GM12878 (cell line): ENCODE measurements at regions not wholly inside any gene's neighbourhood (a gene's known extent, or its start where the extent isn't known, plus 50 kb on each side); places are given as distances from the start of the nearest gene placed in this dataset.

Experiments used
- ATAC-seq: fragments of 200-7000 bp; cut with Tn5 transposase; 3 replicates; pipeline ENCODE4 v1.9.1; 2020; ENCODE audit warnings: mild to moderate bottlenecking, moderate library complexity
- BruUV-seq: library from RNA; stranded (reverse); fragments of 400-500 nt; replicated peaks from 2 replicates; lab custom pipeline; 2021; lab: Mats Ljungman, UMichigan
- CTCF ChIA-PET: fragments of 300-600 bp; sonication (Branson Sonifier 250); formaldehyde crosslinking; extraction: SDS; loops from one replicate; lab custom pipeline; 2021; ENCODE audit warnings: inconsistent platforms; lab: Yijun Ruan, JAX
- POLR2A ChIA-PET: fragments of 350-600 bp; formaldehyde crosslinking; extraction: SDS; loops from one replicate; lab custom pipeline; 2021; ENCODE audit warnings: inconsistent platforms; lab: Charles Lee
- RAD21 ChIA-PET: fragments of 300-600 bp; sonication (Branson Sonifier 250); formaldehyde crosslinking; loops from one replicate; lab custom pipeline; 2023; ENCODE audit warnings: antibody characterized with exemption; ENCODE audit not compliant: unreplicated experiment; lab: Charles Lee
- SMC1A ChIA-PET: fragments of 300-600 bp; sonication (Branson Sonifier 250); formaldehyde crosslinking; loops from one replicate; lab custom pipeline; 2023; ENCODE audit not compliant: unreplicated experiment, uncharacterized antibody; lab: Charles Lee
- DNase-seq: peaks from one replicate; pipeline ENCODE4 v3.0.0-alpha.2; 2011; ENCODE audit warnings: low read depth, low spot score
- FAIRE-seq: peaks from 3 replicates; lab custom pipeline; 2011; peaks lifted over from hg19 to GRCh38; lab: Jason Lieb, UNC
- H2AFZ ChIP-seq: 2 replicates; pipeline ENCODE4 v1.6.0; 2011; ENCODE audit warnings: low read depth, low read length, control low read depth; ENCODE audit not compliant: control insufficient read depth
- H3K27ac ChIP-seq: 2 replicates; pipeline ENCODE4 v1.5.1; 2011; ENCODE audit warnings: control low read depth; ENCODE audit not compliant: control insufficient read depth, insufficient read depth
- H3K27me3 ChIP-seq, 2 experiments: replicated peaks in 1 of 2; 2 replicates each; pipeline versions ENCODE4 v1.6.0 to v1.6.1; 2011; ENCODE audit warnings: low read length in 1 of 2; ENCODE audit not compliant: control insufficient read depth in 2 of 2, insufficient read depth in 2 of 2
- H3K36me3 ChIP-seq, 2 experiments: 2 replicates each; pipeline ENCODE4 v1.5.1; 2011; ENCODE audit warnings: low read length in 1 of 2; ENCODE audit not compliant: control insufficient read depth in 2 of 2, insufficient read depth in 2 of 2
- H3K4me1 ChIP-seq: 2 replicates; pipeline ENCODE4 v1.6.1; 2011; ENCODE audit warnings: mild to moderate bottlenecking, low read length, moderate library complexity, mixed read lengths; ENCODE audit not compliant: control insufficient read depth, insufficient read depth
- H3K4me2 ChIP-seq: 2 replicates; pipeline ENCODE4 v1.6.0; 2011; ENCODE audit warnings: control low read depth; ENCODE audit not compliant: control insufficient read depth, insufficient read depth
- H3K4me3 ChIP-seq: fragments of 200-600 bp; sonication (generic); 2 replicates; pipeline ENCODE4 v1.5.1; 2016
- H3K79me2 ChIP-seq: 2 replicates; pipeline ENCODE4 v1.6.0; 2011; ENCODE audit warnings: low read length; ENCODE audit not compliant: control insufficient read depth, insufficient read depth
- H3K9ac ChIP-seq: 2 replicates; pipeline ENCODE4 v1.8.0; 2011; ENCODE audit warnings: low read length, control low read depth, mixed read lengths; ENCODE audit not compliant: control insufficient read depth, insufficient read depth
- H3K9me3 ChIP-seq: replicated peaks from 3 replicates; pipeline ENCODE4 v1.5.1; 2011; ENCODE audit warnings: mild to moderate bottlenecking, low read length; ENCODE audit not compliant: control insufficient read depth, insufficient read depth
- H4K20me1 ChIP-seq: 2 replicates; pipeline ENCODE4 v1.6.0; 2011; ENCODE audit not compliant: control insufficient read depth, insufficient read depth
- BCL11A ChIP-seq: IDR thresholded peaks from 2 replicates; pipeline ENCODE4 v1.6.1; 2011; ENCODE audit warnings: low read depth, low read length
- BRCA1 ChIP-seq: IDR thresholded peaks from 2 replicates; pipeline ENCODE4 v1.6.1; 2011; ENCODE audit warnings: low read depth, low read length, improper control_type of control experiment
- CREM ChIP-seq: IDR thresholded peaks from 2 replicates; pipeline ENCODE4 v1.6.1; 2014; ENCODE audit warnings: antibody characterized with exemption, low read depth
- GATAD2B ChIP-seq: fragments of 450-650 bp; conservative IDR thresholded peaks from 2 replicates; pipeline ENCODE4 v1.6.1; 2017; ENCODE audit warnings: low read depth, mild to moderate bottlenecking, moderate library complexity
- JUND ChIP-seq: IDR thresholded peaks from 2 replicates; pipeline ENCODE4 v1.6.1; 2012; ENCODE audit warnings: low read depth, mild to moderate bottlenecking, low read length, improper control_type of control experiment, moderate library complexity
- ZBTB4 ChIP-seq: fragments of 450-650 bp; formaldehyde crosslinking; IDR thresholded peaks from 2 replicates; pipeline ENCODE4 v1.4.0; 2022; ENCODE audit warnings: mild to moderate bottlenecking, moderate library complexity
- WGBS: methylation state at CpG from one replicate; pipeline ENCODE4 v1.1.6; 2016; ENCODE audit warnings: low lambda C conversion rate; ENCODE audit not compliant: insufficient replicate concordance, insufficient coverage; ENCODE audit errors: missing lambda C conversion rate; 5-methylcytosine and 5-hydroxymethylcytosine counted together
- in situ Hi-C: fragments of 300-500 bp; cut with MboI; formaldehyde crosslinking; loops from 9 replicates; pipeline ENCODE4 v1.14.3; 2018; ENCODE audit warnings: mixed read lengths
- intact Hi-C: fragments of 100-400 bp; cut with micrococcal nuclease; formaldehyde crosslinking; loops from one replicate; pipeline ENCODE4 v1.14.2; 2022; ENCODE audit not compliant: unreplicated experiment
- TF ChIP-seq, protein P1 (sequence below): fragments of 450-650 bp; IDR thresholded peaks from 2 replicates; pipeline ENCODE4 v1.6.1; 2018; ENCODE audit warnings: mild to moderate bottlenecking, low read depth, moderate library complexity; ENCODE audit not compliant: partially characterized antibody
- TF ChIP-seq, protein P2 (sequence below): IDR thresholded peaks from 2 replicates; pipeline ENCODE4 v1.6.1; 2012; ENCODE audit warnings: mild to moderate bottlenecking, low read depth, low read length

DNA sequence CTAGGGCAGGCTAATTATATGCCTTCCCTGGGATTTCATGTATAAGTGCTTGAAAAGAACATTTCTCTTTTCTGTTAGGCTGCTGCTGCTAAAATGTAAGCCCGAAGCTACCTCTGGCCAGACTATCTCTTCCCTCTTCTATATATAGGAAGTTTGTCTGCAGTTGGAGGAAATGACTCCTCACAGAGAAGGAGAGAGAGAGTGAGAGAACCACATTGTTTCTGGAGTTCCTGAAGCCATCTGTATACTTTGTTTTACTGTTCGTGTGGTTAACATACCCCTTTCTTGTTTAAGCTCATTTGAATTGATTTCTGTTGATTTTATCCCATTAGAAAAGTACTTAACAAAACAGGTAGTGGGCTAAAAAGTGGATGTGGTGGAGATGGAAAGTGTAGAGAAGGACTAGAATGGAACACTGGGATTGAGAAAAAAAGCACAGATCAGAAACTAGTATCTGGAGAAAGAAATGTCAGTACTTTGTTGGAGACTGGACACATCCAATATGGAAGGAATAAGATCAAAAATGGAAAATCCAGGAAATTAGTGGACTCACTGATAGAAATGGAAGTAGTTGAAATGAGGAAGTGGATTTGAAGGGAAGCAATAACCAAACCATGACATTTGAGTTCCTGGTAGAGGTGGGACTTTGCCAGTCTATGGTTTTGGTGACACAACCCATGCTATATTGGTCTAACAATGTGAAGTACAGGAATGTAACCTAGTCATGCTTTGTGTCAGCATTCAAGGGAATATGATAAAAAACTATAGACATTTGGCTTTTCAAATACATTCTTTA is 112.6 kb downstream of the TMA16 start (continued):
- TF ChIP-seq, protein P1, sequence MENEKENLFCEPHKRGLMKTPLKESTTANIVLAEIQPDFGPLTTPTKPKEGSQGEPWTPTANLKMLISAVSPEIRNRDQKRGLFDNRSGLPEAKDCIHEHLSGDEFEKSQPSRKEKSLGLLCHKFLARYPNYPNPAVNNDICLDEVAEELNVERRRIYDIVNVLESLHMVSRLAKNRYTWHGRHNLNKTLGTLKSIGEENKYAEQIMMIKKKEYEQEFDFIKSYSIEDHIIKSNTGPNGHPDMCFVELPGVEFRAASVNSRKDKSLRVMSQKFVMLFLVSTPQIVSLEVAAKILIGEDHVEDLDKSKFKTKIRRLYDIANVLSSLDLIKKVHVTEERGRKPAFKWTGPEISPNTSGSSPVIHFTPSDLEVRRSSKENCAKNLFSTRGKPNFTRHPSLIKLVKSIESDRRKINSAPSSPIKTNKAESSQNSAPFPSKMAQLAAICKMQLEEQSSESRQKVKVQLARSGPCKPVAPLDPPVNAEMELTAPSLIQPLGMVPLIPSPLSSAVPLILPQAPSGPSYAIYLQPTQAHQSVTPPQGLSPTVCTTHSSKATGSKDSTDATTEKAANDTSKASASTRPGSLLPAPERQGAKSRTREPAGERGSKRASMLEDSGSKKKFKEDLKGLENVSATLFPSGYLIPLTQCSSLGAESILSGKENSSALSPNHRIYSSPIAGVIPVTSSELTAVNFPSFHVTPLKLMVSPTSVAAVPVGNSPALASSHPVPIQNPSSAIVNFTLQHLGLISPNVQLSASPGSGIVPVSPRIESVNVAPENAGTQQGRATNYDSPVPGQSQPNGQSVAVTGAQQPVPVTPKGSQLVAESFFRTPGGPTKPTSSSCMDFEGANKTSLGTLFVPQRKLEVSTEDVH = no peak
- no peak for TF ChIP-seq CREM

GRCh38 chr4:163609019-163609418 is 114.5 kb downstream of the TMA16 start:
- no peak for DNase-seq
- RAD21 ChIA-PET = interaction anchor here (1.1 kb wide), 1 partner anchor 11 kb away, joined by 3 read pairs; no protein-coding TSS in a partner anchor
- CTCF ChIA-PET = interaction anchor here (1.7 kb wide), 1 partner anchor 10 kb away, joined by 8 read pairs; no protein-coding TSS in a partner anchor
- H3K36me3 ChIP-seq = no peaks in the 10 kb centered on the region
- ATAC-seq = no peak
- H3K4me2 ChIP-seq = no peak overlapping the region
- POLR2A ChIA-PET = no interaction called here
- H3K9ac ChIP-seq = no peak overlapping the region
- no peak for FAIRE-seq
- H2AFZ ChIP-seq = no peak overlapping the region
- 88% methylated on average over 2 of the region's 2 CpGs for WGBS
- no peak overlapping the region for H3K4me3 ChIP-seq
- SMC1A ChIA-PET = interaction anchor here (1.1 to 1.5 kb wide), 5 partner anchors 16 to 137 kb away, joined by 3 to 5 read pairs (median 3); no protein-coding TSS in a partner anchor
- peaks cover 35% of the 10 kb centered on the region for H3K4me1 ChIP-seq
- H3K27ac ChIP-seq = no peak overlapping the region
- H4K20me1 ChIP-seq = no peaks in the 10 kb centered on the region
- no TSS peak for BruUV-seq
- H3K79me2 ChIP-seq = no peaks in the 10 kb centered on the region
- in situ Hi-C loops (no loop called here), intact Hi-C loops (no loop called here)
- no peaks in the 10 kb centered on the region; the same call in 2 of the 3 replicates for H3K9me3 ChIP-seq
- H3K27me3 ChIP-seq = no peaks in the 10 kb centered on the region
- TF ChIP-seq BRCA1 (no peak), GATAD2B (no peak), JUND (no peak), ZBTB4 (no peak), BCL11A (no peak)
- TF ChIP-seq, protein P2, sequence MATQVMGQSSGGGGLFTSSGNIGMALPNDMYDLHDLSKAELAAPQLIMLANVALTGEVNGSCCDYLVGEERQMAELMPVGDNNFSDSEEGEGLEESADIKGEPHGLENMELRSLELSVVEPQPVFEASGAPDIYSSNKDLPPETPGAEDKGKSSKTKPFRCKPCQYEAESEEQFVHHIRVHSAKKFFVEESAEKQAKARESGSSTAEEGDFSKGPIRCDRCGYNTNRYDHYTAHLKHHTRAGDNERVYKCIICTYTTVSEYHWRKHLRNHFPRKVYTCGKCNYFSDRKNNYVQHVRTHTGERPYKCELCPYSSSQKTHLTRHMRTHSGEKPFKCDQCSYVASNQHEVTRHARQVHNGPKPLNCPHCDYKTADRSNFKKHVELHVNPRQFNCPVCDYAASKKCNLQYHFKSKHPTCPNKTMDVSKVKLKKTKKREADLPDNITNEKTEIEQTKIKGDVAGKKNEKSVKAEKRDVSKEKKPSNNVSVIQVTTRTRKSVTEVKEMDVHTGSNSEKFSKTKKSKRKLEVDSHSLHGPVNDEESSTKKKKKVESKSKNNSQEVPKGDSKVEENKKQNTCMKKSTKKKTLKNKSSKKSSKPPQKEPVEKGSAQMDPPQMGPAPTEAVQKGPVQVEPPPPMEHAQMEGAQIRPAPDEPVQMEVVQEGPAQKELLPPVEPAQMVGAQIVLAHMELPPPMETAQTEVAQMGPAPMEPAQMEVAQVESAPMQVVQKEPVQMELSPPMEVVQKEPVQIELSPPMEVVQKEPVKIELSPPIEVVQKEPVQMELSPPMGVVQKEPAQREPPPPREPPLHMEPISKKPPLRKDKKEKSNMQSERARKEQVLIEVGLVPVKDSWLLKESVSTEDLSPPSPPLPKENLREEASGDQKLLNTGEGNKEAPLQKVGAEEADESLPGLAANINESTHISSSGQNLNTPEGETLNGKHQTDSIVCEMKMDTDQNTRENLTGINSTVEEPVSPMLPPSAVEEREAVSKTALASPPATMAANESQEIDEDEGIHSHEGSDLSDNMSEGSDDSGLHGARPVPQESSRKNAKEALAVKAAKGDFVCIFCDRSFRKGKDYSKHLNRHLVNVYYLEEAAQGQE = no peak
